Endodermal cell (in vitro differentiated cells): ENCODE measurements at regions not wholly inside any gene's neighbourhood (a gene's known extent, or its start where the extent isn't known, plus 50 kb on each side); places are given as distances from the start of the nearest gene placed in this dataset.

ENCODE experiments used
- DNase-seq: peaks from one replicate; pipeline ENCODE4 v3.0.0-alpha.2; 2017
- H3K27ac ChIP-seq: 2 replicates; pipeline ENCODE4 v1.5.1; 2013; ENCODE audit warnings: mild to moderate bottlenecking, low read depth, low read length, moderate library complexity
- H3K27me3 ChIP-seq: 2 replicates; pipeline ENCODE4 v1.6.1; 2013; ENCODE audit warnings: mild to moderate bottlenecking, low read length, moderate library complexity; ENCODE audit not compliant: insufficient read depth, control insufficient read depth, poor library complexity, severe bottlenecking
- H3K36me3 ChIP-seq: 2 replicates; pipeline ENCODE4 v1.7.0; 2013; ENCODE audit warnings: mild to moderate bottlenecking, low read length, moderate library complexity; ENCODE audit not compliant: control insufficient read depth, insufficient read depth
- H3K4me1 ChIP-seq: one replicate; pipeline ENCODE4 v1.7.0; 2013; ENCODE audit warnings: low read length; ENCODE audit not compliant: control insufficient read depth, insufficient read depth
- H3K4me3 ChIP-seq: 2 replicates; pipeline ENCODE4 v1.5.1; 2013; ENCODE audit warnings: mild to moderate bottlenecking, low read length, moderate library complexity
- H3K9ac ChIP-seq: 2 replicates; pipeline ENCODE4 v1.6.1; 2013; ENCODE audit warnings: mild to moderate bottlenecking, low read length, moderate library complexity; ENCODE audit not compliant: poor library complexity, severe bottlenecking; ENCODE audit errors: extremely low read depth
- H3K9me3 ChIP-seq: 2 replicates; pipeline ENCODE4 v1.6.1; 2013; ENCODE audit warnings: mild to moderate bottlenecking, low read length, moderate library complexity; ENCODE audit not compliant: control insufficient read depth
- H3K27ac Mint-ChIP-seq: 2 replicates; pipeline ENCODE4 v1.8.0; 2020; ENCODE audit warnings: mixed read lengths
- H3K27me3 Mint-ChIP-seq: 2 replicates; pipeline ENCODE4 v1.8.0; 2021; ENCODE audit warnings: mild to moderate bottlenecking, mixed read lengths; ENCODE audit not compliant: insufficient read depth
- H3K36me3 Mint-ChIP-seq: 2 replicates; pipeline ENCODE4 v1.8.0; 2020; ENCODE audit warnings: low read depth, mixed read lengths
- H3K4me1 Mint-ChIP-seq: 2 replicates; pipeline ENCODE4 v1.8.0; 2020; ENCODE audit warnings: mixed read lengths
- H3K4me3 Mint-ChIP-seq: 2 replicates; pipeline ENCODE4 v1.8.0; 2020; ENCODE audit warnings: mild to moderate bottlenecking, moderate library complexity, mixed read lengths
- H3K9me3 Mint-ChIP-seq: 2 replicates; pipeline ENCODE4 v1.8.0; 2020; ENCODE audit warnings: mild to moderate bottlenecking, mixed read lengths
- CTCF ChIP-seq: fragments of 200-600 bp; sonication (generic); conservative IDR thresholded peaks from 2 replicates; pipeline ENCODE4 v1.5.0; 2021; ENCODE audit warnings: antibody characterized with exemption, mild to moderate bottlenecking
- WGBS, 2 experiments: methylation state at CpG; one replicate each; pipeline versions ENCODE4 v1.1.5 to v1.1.7; 2013; ENCODE audit warnings: missing lambda C conversion rate in 2 of 2, mixed read lengths in 1 of 2; ENCODE audit not compliant: insufficient coverage in 1 of 2, insufficient read length in 1 of 2; 5-methylcytosine and 5-hydroxymethylcytosine counted together

DNA sequence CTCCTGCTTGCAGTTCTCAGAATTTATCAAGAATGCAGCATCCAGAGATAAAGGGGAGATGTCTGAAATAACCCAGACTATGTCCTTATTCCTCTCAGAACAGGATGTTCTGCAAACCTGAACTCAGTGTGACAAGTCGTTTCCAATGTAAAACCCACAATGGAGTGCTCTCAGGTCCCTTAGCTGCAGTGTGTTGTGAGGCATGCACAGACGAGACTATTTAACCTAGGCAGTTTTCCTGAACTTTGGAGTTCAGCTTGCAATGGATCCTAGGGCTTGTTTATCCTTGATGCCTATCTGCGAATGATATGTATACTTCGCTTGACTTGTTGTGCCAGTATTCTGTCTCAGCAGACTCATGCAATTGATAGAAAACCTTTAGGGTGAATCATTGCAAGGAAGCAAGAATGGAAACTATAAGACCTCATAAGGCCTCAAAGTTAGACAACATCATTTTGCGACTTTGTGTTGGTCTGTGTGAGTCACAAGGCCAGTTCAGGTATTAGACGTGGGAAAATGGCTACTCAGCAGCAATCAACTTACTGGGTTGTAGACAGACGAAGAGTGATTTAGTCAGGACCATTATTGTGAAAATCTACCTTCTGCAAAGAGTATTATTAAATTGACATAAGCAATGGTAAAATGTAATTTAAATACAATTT, 2439.9 kb upstream of the PCDH20 start:
- Histone ChIP-seq H3K4me3 (no peak overlapping the region), H3K36me3 (no peaks in the 10 kb centered on the region), H3K4me1 (no peaks in the 10 kb centered on the region), H3K27ac (no peak overlapping the region), H3K9ac (no peak overlapping the region), H3K9me3 (no peaks in the 10 kb centered on the region), H3K27me3 (no peaks in the 10 kb centered on the region)
- DNase-seq: no peak
- H3K27me3 Mint-ChIP-seq: no peaks in the 10 kb centered on the region
- H3K4me3 Mint-ChIP-seq: no peak overlapping the region
- no peaks in the 10 kb centered on the region for H3K36me3 Mint-ChIP-seq
- WGBS, 2 experiments: 89 to 92% methylated on average over 6 to 7 of the region's 7 CpGs
- no peak for TF ChIP-seq CTCF
- H3K9me3 Mint-ChIP-seq: no peaks in the 10 kb centered on the region
- H3K27ac Mint-ChIP-seq: no peak overlapping the region
- H3K4me1 Mint-ChIP-seq: peaks cover 10% of the 10 kb centered on the region

DNA sequence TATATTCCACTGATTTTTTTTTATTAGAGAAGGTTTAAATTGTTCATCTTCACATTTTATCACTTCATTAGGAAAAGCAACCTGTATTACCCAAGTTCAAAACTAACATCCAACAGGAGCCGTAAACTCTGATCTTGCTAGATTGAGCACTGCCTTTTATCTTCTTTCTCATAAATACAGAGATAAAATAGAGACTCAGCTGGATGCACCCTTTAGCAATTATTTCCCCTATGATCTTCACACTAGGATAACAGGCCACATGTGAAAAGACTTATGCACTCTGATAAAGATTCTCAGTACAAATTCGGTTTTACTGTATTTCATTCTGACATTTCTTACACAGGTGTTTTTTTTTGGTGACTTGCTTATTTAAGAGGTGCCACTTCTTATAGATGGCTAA, 2438.2 kb upstream of the PCDH20 start:
- Histone ChIP-seq H3K27me3 (no peaks in the 10 kb centered on the region), H3K9ac (no peak overlapping the region), H3K36me3 (no peaks in the 10 kb centered on the region), H3K4me3 (no peak overlapping the region), H3K27ac (no peak overlapping the region), H3K4me1 (no peaks in the 10 kb centered on the region), H3K9me3 (no peaks in the 10 kb centered on the region)
- no peak overlapping the region for H3K4me3 Mint-ChIP-seq
- DNase-seq: no peak
- no peak overlapping the region for H3K27ac Mint-ChIP-seq
- H3K4me1 Mint-ChIP-seq: peaks cover 10% of the 10 kb centered on the region
- WGBS, 2 experiments: 67 to 80% methylated on average over 1 to 2 of the region's 2 CpGs
- H3K27me3 Mint-ChIP-seq: no peaks in the 10 kb centered on the region
- H3K36me3 Mint-ChIP-seq: no peaks in the 10 kb centered on the region
- TF ChIP-seq CTCF: no peak
- no peaks in the 10 kb centered on the region for H3K9me3 Mint-ChIP-seq

GRCh38 chr13:63851526-63851925, 2435.9 kb upstream of the PCDH20 start:
- peaks cover 10% of the 10 kb centered on the region for H3K4me1 Mint-ChIP-seq
- no peaks in the 10 kb centered on the region for H3K27me3 ChIP-seq
- no peaks in the 10 kb centered on the region for H3K36me3 Mint-ChIP-seq
- TF ChIP-seq CTCF: no peak
- WGBS, 2 experiments: 96 to 100% methylated on average over 2 of the region's 2 CpGs
- no peak overlapping the region for H3K9ac ChIP-seq
- H3K4me3 Mint-ChIP-seq: no peak overlapping the region
- H3K36me3 ChIP-seq: no peaks in the 10 kb centered on the region
- H3K27ac ChIP-seq: no peak overlapping the region
- H3K27ac Mint-ChIP-seq: no peak overlapping the region
- no peaks in the 10 kb centered on the region for H3K4me1 ChIP-seq
- no peaks in the 10 kb centered on the region for H3K9me3 ChIP-seq
- no peak for DNase-seq
- no peak overlapping the region for H3K4me3 ChIP-seq
- no peaks in the 10 kb centered on the region for H3K27me3 Mint-ChIP-seq
- H3K9me3 Mint-ChIP-seq: no peaks in the 10 kb centered on the region
